ENCODE measurements at regions not wholly inside any gene's neighbourhood (a gene's known extent, or its start where the extent isn't known, plus 50 kb on each side); places are given as distances from the start of the nearest gene placed in this dataset.

GRCh38 chr3:153866901-153867300, 254.3 kb upstream of the ARHGEF26 start:
- TF ChIP-seq POLR2AphosphoS5 (IDR thresholded peaks at IDR 0.05; ENCODE audit: borderline replicate concordance, low read depth, low read length) = no peak
- no peak for TF ChIP-seq EZH2 (IDR thresholded peaks at IDR 0.05)
- no peak for TF ChIP-seq FOXP2 (optimal IDR thresholded peaks at IDR 0.05; ENCODE audit: control extremely low read depth, extremely low read length, insufficient read depth)

All from SK-N-MC (cell line).